Activated effector memory CD4-positive, alpha-beta T cell treated with Interleukin-2 at 50 U/mL for 16 hours (primary cell): ENCODE measurements at regions not wholly inside any gene's neighbourhood (a gene's known extent, or its start where the extent isn't known, plus 50 kb on each side); places are given as distances from the start of the nearest gene placed in this dataset.
"Not testable (repeated sequence)": the region's sequence is repeated elsewhere in the genome, so short reads cannot be mapped to it uniquely, and the experiment has no call there.

ENCODE experiments used
- DNase-seq: peaks from one replicate; pipeline ENCODE4 v3.0.0-alpha.2; 2020

GRCh38 chr7:68038621-68039314 is 1042.1 kb downstream of the TYW1 start:
- no peak for DNase-seq

GRCh38 chr7:68041554-68041953 is 1044.9 kb downstream of the TYW1 start:
- DNase-seq, result no peak

GRCh38 chr7:68043546-68043945 is 1046.9 kb downstream of the TYW1 start:
- no peak for DNase-seq

- DNase-seq, result no peak
Observed at GRCh38 chr7:68050627-68051026, 1054.0 kb downstream of the TYW1 start.

GRCh38 chr7:68058014-68058413 is 1061.4 kb downstream of the TYW1 start:
- no peak for DNase-seq

GRCh38 chr7:68063171-68063570 is 1066.5 kb downstream of the TYW1 start:
- DNase-seq, result no peak

GRCh38 chr7:68065581-68065980 is 1068.9 kb downstream of the TYW1 start:
- no peak for DNase-seq

GRCh38 chr7:68067845-68068244 is 1071.2 kb downstream of the TYW1 start:
- no peak for DNase-seq

GRCh38 chr7:68070992-68071391 is 1074.4 kb downstream of the TYW1 start:
- no peak for DNase-seq

GRCh38 chr7:68073701-68074100 is 1077.1 kb downstream of the TYW1 start:
- no peak for DNase-seq

- DNase-seq, result no peak
Observed at GRCh38 chr7:68074242-68074641, 1077.6 kb downstream of the TYW1 start.

- no peak for DNase-seq
Observed at GRCh38 chr7:68078157-68078710, 1081.6 kb downstream of the TYW1 start.

GRCh38 chr7:68082066-68082960 is 1085.7 kb downstream of the TYW1 start:
- not testable (repeated sequence) for DNase-seq

GRCh38 chr7:68082961-68083657 is 1086.5 kb downstream of the TYW1 start:
- not testable (repeated sequence) for DNase-seq

- no peak for DNase-seq
Observed at GRCh38 chr7:68087401-68087800, 1090.8 kb downstream of the TYW1 start.

GRCh38 chr7:68088879-68089278 is 1092.2 kb downstream of the TYW1 start:
- no peak for DNase-seq

GRCh38 chr7:68090256-68090655 is 1093.6 kb downstream of the TYW1 start:
- not testable (repeated sequence) for DNase-seq

GRCh38 chr7:68103319-68103718 is 1106.7 kb downstream of the TYW1 start:
- DNase-seq, result no peak

- no peak for DNase-seq
Observed at GRCh38 chr7:68107261-68107660, 1110.6 kb downstream of the TYW1 start.

GRCh38 chr7:68107968-68108367 is 1111.3 kb downstream of the TYW1 start:
- no peak for DNase-seq

GRCh38 chr7:68109299-68109698 is 1112.7 kb downstream of the TYW1 start:
- DNase-seq, result no peak

GRCh38 chr7:68119411-68119810 is 1122.8 kb downstream of the TYW1 start:
- DNase-seq, result no peak

GRCh38 chr7:68121056-68121455 is 1124.4 kb downstream of the TYW1 start:
- DNase-seq, result no peak
